SU-DHL-6 (cell line): ENCODE measurements at regions not wholly inside any gene's neighbourhood (a gene's known extent, or its start where the extent isn't known, plus 50 kb on each side); places are given as distances from the start of the nearest gene placed in this dataset.
A peak's percentile ranks its signal among the peaks of the same experiment; 100 is the strongest.

Source experiments
- H2AFZ ChIP-seq: fragments of 200-600 bp; sonication (generic); 2 replicates; pipeline ENCODE4 v1.6.1; 2014; ENCODE audit warnings: low read depth, mild to moderate bottlenecking, moderate library complexity, mixed read lengths, antibody characterized with exemption, low read length; ENCODE audit not compliant: severe bottlenecking
- H3F3A ChIP-seq: fragments of 200-600 bp; shearing (Covaris generic); 2 replicates; pipeline ENCODE4 v1.6.0; 2016; ENCODE audit warnings: antibody characterized with exemption, mild to moderate bottlenecking; ENCODE audit not compliant: insufficient read depth
- H3K27ac ChIP-seq: fragments of 200-600 bp; sonication (generic); 2 replicates; pipeline ENCODE4 v1.5.1; 2016; ENCODE audit warnings: low read depth, mild to moderate bottlenecking, low read length, moderate library complexity, mixed read lengths
- H3K27me3 ChIP-seq: fragments of 200-600 bp; sonication (generic), shearing (Covaris generic); 2 replicates; pipeline ENCODE4 v1.6.0; 2014; ENCODE audit warnings: mild to moderate bottlenecking, low read length
- H3K36me3 ChIP-seq: fragments of 200-600 bp; sonication (generic); 2 replicates; pipeline ENCODE4 v1.6.1; 2014; ENCODE audit warnings: mild to moderate bottlenecking, low read length, mixed read lengths
- H3K4me2 ChIP-seq: fragments of 300-600, 200-600 bp; shearing (Covaris generic), sonication (generic); 2 replicates; pipeline ENCODE4 v1.6.0; 2014; ENCODE audit warnings: low read length, low read depth, mild to moderate bottlenecking; ENCODE audit not compliant: poor library complexity, severe bottlenecking
- H3K4me3 ChIP-seq: fragments of 200-600 bp; sonication (generic); 2 replicates; pipeline ENCODE4 v1.5.1; 2014; ENCODE audit warnings: antibody characterized with exemption, low read length, mild to moderate bottlenecking, mixed read lengths; ENCODE audit not compliant: insufficient read depth, poor library complexity, severe bottlenecking
- H3K79me2 ChIP-seq: fragments of 200-600 bp; sonication (generic); 2 replicates; pipeline ENCODE4 v1.6.1; 2014; ENCODE audit warnings: mild to moderate bottlenecking, low read length, moderate library complexity; ENCODE audit not compliant: insufficient read depth
- H3K9ac ChIP-seq: fragments of 200-600 bp; sonication (generic); 2 replicates; pipeline ENCODE4 v1.7.0; 2014; ENCODE audit warnings: mild to moderate bottlenecking, low read length
- H3K9me2 ChIP-seq: fragments of 200-600 bp; sonication (generic); replicated peaks from 2 replicates; pipeline ENCODE4 v1.6.1; 2014; ENCODE audit warnings: low read length; ENCODE audit not compliant: insufficient read depth
- H3K9me3 ChIP-seq: fragments of 200-600 bp; sonication (generic); 2 replicates; pipeline ENCODE4 v1.6.1; 2014; ENCODE audit warnings: low read length, mixed read lengths; ENCODE audit not compliant: insufficient read depth
- H4K20me1 ChIP-seq: fragments of 200-600 bp; sonication (generic); 2 replicates; pipeline ENCODE4 v1.6.1; 2014; ENCODE audit warnings: low read depth, mild to moderate bottlenecking, antibody characterized with exemption, low read length, moderate library complexity, mixed read lengths
- EZH2phosphoT487 ChIP-seq: fragments of 200-600 bp; sonication (generic), shearing (Covaris generic); conservative IDR thresholded peaks from 2 replicates; pipeline ENCODE4 v1.6.1; 2018; ENCODE audit warnings: mild to moderate bottlenecking, antibody characterized with exemption, low read length, moderate library complexity, mixed read lengths
- TF ChIP-seq, protein P1 (sequence below): fragments of 200-600 bp; sonication (generic); IDR thresholded peaks from one replicate; pipeline ENCODE4 v1.5.1; 2017; ENCODE audit warnings: antibody characterized with exemption, mild to moderate bottlenecking, low read length, moderate library complexity; ENCODE audit not compliant: insufficient read depth, poor library complexity, severe bottlenecking

GRCh38 chr6:30396833-30397479 lies 52.0 kb downstream of the RPP21 start:
- Histone ChIP-seq H3K4me3 (no peak overlapping the region), H3K79me2 (no peaks in the 10 kb centered on the region), H3K4me2 (no peak overlapping the region)

GRCh38 chr6:30397697-30398096 lies 52.7 kb downstream of the RPP21 start:
- Histone ChIP-seq H3K9me2 (no peaks in the 10 kb centered on the region), H3K27ac (no peak overlapping the region), H3K4me3 (no peak overlapping the region), H3K4me2 (no peak overlapping the region), H3K27me3 (no peaks in the 10 kb centered on the region), H3K36me3 (no peaks in the 10 kb centered on the region), H3K9ac (no peak overlapping the region), H3K79me2 (no peaks in the 10 kb centered on the region), H2AFZ (no peak overlapping the region), H3F3A (no peaks in the 10 kb centered on the region), H3K9me3 (no peaks in the 10 kb centered on the region), H4K20me1 (no peaks in the 10 kb centered on the region)
- TF ChIP-seq EZH2phosphoT487: no peak
- TF ChIP-seq, protein P1, sequence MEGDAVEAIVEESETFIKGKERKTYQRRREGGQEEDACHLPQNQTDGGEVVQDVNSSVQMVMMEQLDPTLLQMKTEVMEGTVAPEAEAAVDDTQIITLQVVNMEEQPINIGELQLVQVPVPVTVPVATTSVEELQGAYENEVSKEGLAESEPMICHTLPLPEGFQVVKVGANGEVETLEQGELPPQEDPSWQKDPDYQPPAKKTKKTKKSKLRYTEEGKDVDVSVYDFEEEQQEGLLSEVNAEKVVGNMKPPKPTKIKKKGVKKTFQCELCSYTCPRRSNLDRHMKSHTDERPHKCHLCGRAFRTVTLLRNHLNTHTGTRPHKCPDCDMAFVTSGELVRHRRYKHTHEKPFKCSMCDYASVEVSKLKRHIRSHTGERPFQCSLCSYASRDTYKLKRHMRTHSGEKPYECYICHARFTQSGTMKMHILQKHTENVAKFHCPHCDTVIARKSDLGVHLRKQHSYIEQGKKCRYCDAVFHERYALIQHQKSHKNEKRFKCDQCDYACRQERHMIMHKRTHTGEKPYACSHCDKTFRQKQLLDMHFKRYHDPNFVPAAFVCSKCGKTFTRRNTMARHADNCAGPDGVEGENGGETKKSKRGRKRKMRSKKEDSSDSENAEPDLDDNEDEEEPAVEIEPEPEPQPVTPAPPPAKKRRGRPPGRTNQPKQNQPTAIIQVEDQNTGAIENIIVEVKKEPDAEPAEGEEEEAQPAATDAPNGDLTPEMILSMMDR: no peak

More at GRCh38 chr6:30396833-30397479, 52.0 kb downstream of the RPP21 start:
- TF ChIP-seq, protein P1: peak; percentile 99
- no peak for TF ChIP-seq EZH2phosphoT487
- no peaks in the 10 kb centered on the region for H3F3A ChIP-seq
- no peaks in the 10 kb centered on the region for H3K9me3 ChIP-seq
- H2AFZ ChIP-seq: no peak overlapping the region
- H3K9ac ChIP-seq: no peak overlapping the region
- no peaks in the 10 kb centered on the region for H4K20me1 ChIP-seq
- H3K9me2 ChIP-seq: no peaks in the 10 kb centered on the region
- H3K27me3 ChIP-seq: no peaks in the 10 kb centered on the region
- H3K27ac ChIP-seq: no peak overlapping the region
- H3K36me3 ChIP-seq: no peaks in the 10 kb centered on the region

GRCh38 chr6:30399390-30400058 lies 54.6 kb downstream of the RPP21 start:
- Histone ChIP-seq H4K20me1 (no peaks in the 10 kb centered on the region), H3K4me3 (no peak overlapping the region)

More at GRCh38 chr6:30399390-30400058, 54.6 kb downstream of the RPP21 start:
- H3K9me2 ChIP-seq: no peaks in the 10 kb centered on the region
- H3K9me3 ChIP-seq: no peaks in the 10 kb centered on the region
- H3K9ac ChIP-seq: no peak overlapping the region
- H3K27me3 ChIP-seq: no peaks in the 10 kb centered on the region
- no peaks in the 10 kb centered on the region for H3F3A ChIP-seq
- no peak overlapping the region for H2AFZ ChIP-seq
- TF ChIP-seq EZH2phosphoT487: no peak
- TF ChIP-seq, protein P1: no peak
- H3K27ac ChIP-seq: no peak overlapping the region
- H3K79me2 ChIP-seq: no peaks in the 10 kb centered on the region
- H3K36me3 ChIP-seq: no peaks in the 10 kb centered on the region
- no peak overlapping the region for H3K4me2 ChIP-seq
